Kidney (tissue), 13 donors: ENCODE measurements at regions not wholly inside any gene's neighbourhood (a gene's known extent, or its start where the extent isn't known, plus 50 kb on each side); places are given as distances from the start of the nearest gene placed in this dataset.

Experiments used
- DNase-seq, 5 donors: peaks; one replicate each; pipeline ENCODE4 v3.0.0-alpha.2; 2013 to 2020
- FAIRE-seq: peaks from 2 replicates; lab custom pipeline; 2012; peaks lifted over from hg19 to GRCh38; lab: Jason Lieb, UNC
- H3K27ac ChIP-seq, 2 donors: one replicate each; pipeline ENCODE4 v1.7.0; 2013; ENCODE audit warnings: low read depth in 2 of 2, low read length in 2 of 2, inconsistent platforms in 1 of 2
- H3K27me3 ChIP-seq: one replicate; pipeline ENCODE4 v1.7.1; 2013; ENCODE audit warnings: low read length, inconsistent platforms; ENCODE audit not compliant: control insufficient read depth, insufficient read depth
- H3K36me3 ChIP-seq, 3 donors: one replicate each; pipeline versions ENCODE4 v1.7.0 to v1.7.1; 2013; ENCODE audit warnings: low read length in 3 of 3, control low read depth in 1 of 3, inconsistent platforms in 1 of 3; ENCODE audit not compliant: insufficient read depth in 3 of 3, control insufficient read depth in 2 of 3
- H3K4me1 ChIP-seq, 3 donors: one replicate each; pipeline versions ENCODE4 v1.7.0 to v1.7.1; 2013; ENCODE audit warnings: low read length in 3 of 3, inconsistent platforms in 1 of 3, low read depth in 1 of 3; ENCODE audit not compliant: control insufficient read depth in 2 of 3, insufficient read depth in 2 of 3
- H3K4me3 ChIP-seq, 3 donors: one replicate each; pipeline versions ENCODE4 v1.7.0 to v1.8.1; 2013; ENCODE audit warnings: low read length in 3 of 3, control low read depth in 1 of 3, inconsistent platforms in 1 of 3
- H3K9ac ChIP-seq, 3 donors: one replicate each; pipeline versions ENCODE4 v1.7.0 to v1.7.1; 2013; ENCODE audit warnings: low read length in 3 of 3, control low read depth in 1 of 3, inconsistent platforms in 1 of 3
- H3K9me3 ChIP-seq, 3 donors: one replicate each; pipeline versions ENCODE4 v1.7.0 to v1.7.1; 2013; ENCODE audit warnings: low read length in 3 of 3, control low read depth in 1 of 3, inconsistent platforms in 1 of 3; ENCODE audit not compliant: control insufficient read depth in 2 of 3, insufficient read depth in 1 of 3
- intact Hi-C: fragments of 100-400 bp; cut with DNase I; formaldehyde crosslinking; loops from one replicate; pipeline ENCODE4 v1.11.1; 2022
- TF ChIP-seq, protein P1 (sequence below): IDR thresholded peaks from 3 replicates; pipeline ENCODE4 v1.5.1; 2012; ENCODE audit warnings: mild to moderate bottlenecking, moderate library complexity, borderline replicate concordance; ENCODE audit not compliant: insufficient read depth; ENCODE audit errors: extremely low read depth
- donor health status: control.
- donor health status: control.
- donor health status: control.
- donor health status: control.
- donor health status: control.
- donor health status: DM: yes; HTN: yes; CAD: no.
- donor health status: Normal renal cell carcinoma (clear cell type).

DNA sequence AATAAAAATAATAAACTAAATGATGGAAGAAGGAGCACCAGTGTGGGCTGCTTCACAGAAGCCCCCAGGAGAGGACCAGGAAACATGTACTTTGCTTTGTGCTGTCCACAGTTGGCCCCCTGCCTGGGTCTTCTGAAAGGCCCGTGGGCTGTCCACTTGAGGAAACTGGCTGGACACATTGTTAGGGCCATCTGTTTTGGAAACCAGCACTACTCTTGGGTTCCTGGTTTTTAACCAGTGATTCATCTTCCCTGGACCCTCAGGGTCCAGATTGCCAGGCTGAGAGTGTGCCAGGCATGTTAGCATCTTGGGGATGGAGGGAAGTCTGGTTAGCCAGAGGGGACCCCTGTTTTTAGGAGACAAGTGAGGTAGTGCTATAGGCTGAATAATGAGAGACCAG, 297.2 kb upstream of the C2CD4B start:
- DNase-seq (no peak), FAIRE-seq (no peak)
- H3K4me3 ChIP-seq, result no peak overlapping the region
- H3K4me1 ChIP-seq, result peaks cover 0 to 6% (median 2%) of the 10 kb centered on the region in 3 donors
- no peak overlapping the region for H3K27ac ChIP-seq
- no peaks in the 10 kb centered on the region for H3K9me3 ChIP-seq
- no peaks in the 10 kb centered on the region for H3K36me3 ChIP-seq
- H3K9ac ChIP-seq, result no peak overlapping the region
- TF ChIP-seq, protein P1, sequence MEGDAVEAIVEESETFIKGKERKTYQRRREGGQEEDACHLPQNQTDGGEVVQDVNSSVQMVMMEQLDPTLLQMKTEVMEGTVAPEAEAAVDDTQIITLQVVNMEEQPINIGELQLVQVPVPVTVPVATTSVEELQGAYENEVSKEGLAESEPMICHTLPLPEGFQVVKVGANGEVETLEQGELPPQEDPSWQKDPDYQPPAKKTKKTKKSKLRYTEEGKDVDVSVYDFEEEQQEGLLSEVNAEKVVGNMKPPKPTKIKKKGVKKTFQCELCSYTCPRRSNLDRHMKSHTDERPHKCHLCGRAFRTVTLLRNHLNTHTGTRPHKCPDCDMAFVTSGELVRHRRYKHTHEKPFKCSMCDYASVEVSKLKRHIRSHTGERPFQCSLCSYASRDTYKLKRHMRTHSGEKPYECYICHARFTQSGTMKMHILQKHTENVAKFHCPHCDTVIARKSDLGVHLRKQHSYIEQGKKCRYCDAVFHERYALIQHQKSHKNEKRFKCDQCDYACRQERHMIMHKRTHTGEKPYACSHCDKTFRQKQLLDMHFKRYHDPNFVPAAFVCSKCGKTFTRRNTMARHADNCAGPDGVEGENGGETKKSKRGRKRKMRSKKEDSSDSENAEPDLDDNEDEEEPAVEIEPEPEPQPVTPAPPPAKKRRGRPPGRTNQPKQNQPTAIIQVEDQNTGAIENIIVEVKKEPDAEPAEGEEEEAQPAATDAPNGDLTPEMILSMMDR, result no peak
- intact Hi-C loops, result no loop called here
- H3K27me3 ChIP-seq, result no peaks in the 10 kb centered on the region

DNA sequence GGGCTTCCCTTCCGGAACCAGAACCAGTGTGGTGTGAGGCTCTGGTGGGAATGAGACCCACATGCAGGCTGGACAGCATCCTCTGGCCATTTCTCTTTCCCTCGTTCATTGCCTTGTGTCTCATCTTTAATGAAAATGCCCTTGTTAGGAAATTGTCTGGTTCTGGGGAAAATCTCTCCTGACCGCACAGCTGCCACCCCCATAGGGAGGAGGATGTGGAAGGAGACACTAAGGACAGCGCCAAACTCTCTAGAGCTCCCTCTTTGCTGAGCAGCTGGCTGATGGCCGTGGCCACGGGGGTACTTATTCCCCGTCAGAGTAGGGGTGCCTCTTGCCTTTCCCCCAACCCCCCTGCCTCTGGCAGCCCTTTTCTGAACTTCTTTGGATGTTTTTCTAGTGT, 297.6 kb upstream of the C2CD4B start:
- H3K27ac ChIP-seq, result no peak overlapping the region
- no peak overlapping the region for H3K4me3 ChIP-seq
- DNase-seq (no peak), FAIRE-seq (no peak)
- intact Hi-C loops, result no loop called here
- H3K9ac ChIP-seq, result no peak overlapping the region
- H3K4me1 ChIP-seq, result peaks cover 0 to 6% (median 2%) of the 10 kb centered on the region in 3 donors
- TF ChIP-seq, protein P1, result no peak
- H3K9me3 ChIP-seq, result no peaks in the 10 kb centered on the region
- no peaks in the 10 kb centered on the region for H3K36me3 ChIP-seq
- no peaks in the 10 kb centered on the region for H3K27me3 ChIP-seq

DNA sequence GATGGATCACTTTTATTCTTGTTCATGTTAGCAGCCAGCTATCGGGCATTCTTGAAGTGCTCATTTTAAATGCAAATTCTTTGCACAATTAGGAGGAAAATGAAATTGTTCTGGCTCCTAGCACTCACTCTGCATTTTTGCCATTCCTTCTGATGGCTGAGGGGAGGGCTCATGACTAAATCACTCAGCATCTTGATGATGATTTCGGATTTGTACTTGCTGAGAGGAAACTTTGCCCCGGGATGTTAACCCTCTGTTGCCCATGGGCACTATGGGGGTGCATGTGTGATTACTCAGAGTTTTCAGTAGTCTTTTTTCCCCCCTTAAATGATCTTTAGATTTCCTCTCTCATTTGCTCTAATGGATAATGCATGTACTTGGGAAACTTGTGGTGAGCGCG, 299.6 kb upstream of the C2CD4B start:
- Histone ChIP-seq H3K9me3 (no peaks in the 10 kb centered on the region), H3K9ac (no peak overlapping the region), H3K36me3 (no peaks in the 10 kb centered on the region), H3K4me1 (peaks cover 0 to 6% (median 2%) of the 10 kb centered on the region in 3 donors), H3K27ac (no peak overlapping the region), H3K27me3 (no peaks in the 10 kb centered on the region), H3K4me3 (no peak overlapping the region)
- TF ChIP-seq, protein P1, result no peak
- DNase-seq, result peak in 2 of 5 donors; percentile 38 to 57
- FAIRE-seq, result no peak
- intact Hi-C loops, result no loop called here

DNA sequence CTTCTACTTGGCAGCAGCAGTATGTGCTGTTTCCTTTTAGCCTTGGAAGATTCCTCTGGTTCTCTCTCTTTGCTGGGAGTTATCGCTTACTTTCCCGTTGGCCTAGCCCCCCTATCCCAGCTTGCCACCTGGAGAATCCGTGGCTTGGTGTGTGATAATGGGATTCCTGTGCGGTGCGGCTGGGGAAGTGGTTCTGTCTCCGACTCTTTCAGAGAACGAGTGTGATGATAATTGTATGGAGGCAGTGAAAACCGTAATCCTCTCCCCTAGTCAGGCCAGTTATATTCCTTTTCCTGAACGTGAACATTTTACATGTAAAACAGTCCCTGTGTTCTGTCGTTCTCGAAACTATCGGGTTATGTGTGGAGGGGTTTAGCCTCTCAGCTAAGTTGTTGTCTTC, 300.1 kb upstream of the C2CD4B start:
- Histone ChIP-seq H3K4me1 (peaks cover 0 to 6% (median 2%) of the 10 kb centered on the region in 3 donors), H3K27ac (no peak overlapping the region), H3K9ac (peak overlapping the region in 1 of 3 donors; percentile 53), H3K27me3 (no peaks in the 10 kb centered on the region), H3K36me3 (no peaks in the 10 kb centered on the region), H3K4me3 (peak overlapping the region in 1 of 3 donors; percentile 20), H3K9me3 (no peaks in the 10 kb centered on the region)
- TF ChIP-seq, protein P1, result no peak
- FAIRE-seq (no peak), DNase-seq (no peak)
- intact Hi-C loops, result no loop called here
